CD4-positive, alpha-beta memory T cell (primary cell): ENCODE measurements at regions not wholly inside any gene's neighbourhood (a gene's known extent, or its start where the extent isn't known, plus 50 kb on each side); places are given as distances from the start of the nearest gene placed in this dataset.

Experiments used
- CTCF ChIA-PET: fragments of 350-600 bp; sonication (Branson Sonifier 250); formaldehyde crosslinking; loops from one replicate; lab custom pipeline; 2021; ENCODE audit warnings: inconsistent platforms; ENCODE audit not compliant: partially characterized antibody; lab: Charles Lee
- POLR2A ChIA-PET: fragments of 350-600 bp; sonication (Branson Sonifier 250); formaldehyde crosslinking; loops from one replicate; lab custom pipeline; 2021; ENCODE audit not compliant: partially characterized antibody; lab: Charles Lee
- DNase-seq, 5 donors: peaks; one replicate each; pipeline versions ENCODE4 v3.0.0 to v3.0.0-alpha.2; 2020 to 2022; ENCODE audit warnings: mixed read lengths in 1 of 5
- H3K27ac ChIP-seq: one replicate; pipeline ENCODE4 v1.7.0; 2013; ENCODE audit warnings: low read depth, low read length
- H3K27me3 ChIP-seq: 2 replicates; pipeline ENCODE4 v1.7.0; 2013; ENCODE audit warnings: mild to moderate bottlenecking, low read length, moderate library complexity; ENCODE audit not compliant: insufficient read depth
- H3K36me3 ChIP-seq: 2 replicates; pipeline ENCODE4 v1.7.0; 2013; ENCODE audit warnings: mild to moderate bottlenecking, low read length, moderate library complexity; ENCODE audit not compliant: insufficient read depth
- H3K4me1 ChIP-seq: 2 replicates; pipeline ENCODE4 v1.7.0; 2013; ENCODE audit warnings: mild to moderate bottlenecking, low read length, moderate library complexity; ENCODE audit not compliant: insufficient read depth
- H3K4me3 ChIP-seq, 2 donors: one replicate each; pipeline ENCODE4 v1.7.0; 2013; ENCODE audit warnings: low read length in 2 of 2, mild to moderate bottlenecking in 1 of 2
- H3K9me3 ChIP-seq, 2 donors: one replicate each; pipeline ENCODE4 v1.7.0; 2013; ENCODE audit warnings: low read length in 2 of 2, control low read depth in 1 of 2; ENCODE audit not compliant: control insufficient read depth in 1 of 2
- H3K27ac Mint-ChIP-seq, 7 donors: one replicate each; pipeline ENCODE4 v1.8.0; 2020 to 2021; ENCODE audit warnings: mixed read lengths in 7 of 7, mild to moderate bottlenecking in 6 of 7, inconsistent platforms in 3 of 7, moderate library complexity in 3 of 7
- H3K27me3 Mint-ChIP-seq, 2 donors: one replicate each; pipeline ENCODE4 v1.8.0; 2020 to 2021; ENCODE audit warnings: mixed read lengths in 2 of 2
- H3K36me3 Mint-ChIP-seq, 2 donors: one replicate each; pipeline ENCODE4 v1.8.0; 2020 to 2021; ENCODE audit warnings: mixed read lengths in 2 of 2, inconsistent platforms in 1 of 2, mild to moderate bottlenecking in 1 of 2
- H3K4me1 Mint-ChIP-seq, 4 donors: one replicate each; pipeline ENCODE4 v1.8.0; 2020 to 2021; ENCODE audit warnings: mixed read lengths in 4 of 4, mild to moderate bottlenecking in 1 of 4
- H3K4me3 Mint-ChIP-seq, 8 donors: one replicate each; pipeline ENCODE4 v1.8.0; 2020 to 2021; ENCODE audit warnings: mixed read lengths in 8 of 8, mild to moderate bottlenecking in 7 of 8, moderate library complexity in 6 of 8, inconsistent platforms in 3 of 8
- H3K9me3 Mint-ChIP-seq, 8 donors: one replicate each; pipeline ENCODE4 v1.8.0; 2020 to 2021; ENCODE audit warnings: mixed read lengths in 8 of 8, mild to moderate bottlenecking in 5 of 8, inconsistent platforms in 3 of 8, moderate library complexity in 1 of 8
- intact Hi-C: fragments of 100-400 bp; cut with micrococcal nuclease; formaldehyde crosslinking; loops from one replicate; pipeline ENCODE4 v1.15.1; 2023

GRCh38 chr12:46082490-46083200 lies 92.3 kb upstream of the SCAF11 start:
- H3K9me3 ChIP-seq = peaks cover 0 to 4% of the 10 kb centered on the region in 2 donors
- ChIA-PET POLR2A (no interaction called here), CTCF (interaction anchor here (1.0 to 2.2 kb wide), 2 partner anchors 9 to 12 kb away, joined by 5 read pairs; no protein-coding TSS in a partner anchor)

GRCh38 chr12:46073321-46073720 lies 82.9 kb upstream of the SCAF11 start:
- Mint-ChIP-seq H3K4me1 (peaks cover 0 to 5% (median 2%) of the 10 kb centered on the region in 4 donors), H3K36me3 (peaks cover 0 to 2% of the 10 kb centered on the region in 2 donors), H3K27me3 (peaks cover 3 to 5% of the 10 kb centered on the region in 2 donors), H3K4me3 (no peak overlapping the region), H3K27ac (no peak overlapping the region), H3K9me3 (peaks cover 0 to 11% (median 9%) of the 10 kb centered on the region in 8 donors)
- H3K27ac ChIP-seq = no peak overlapping the region
- no peak for DNase-seq
- no peaks in the 10 kb centered on the region for H3K36me3 ChIP-seq
- intact Hi-C loops = no loop called here
- H3K9me3 ChIP-seq = peaks cover 0 to 2% of the 10 kb centered on the region in 2 donors
- no peak overlapping the region for H3K4me3 ChIP-seq
- H3K27me3 ChIP-seq = no peaks in the 10 kb centered on the region
- no peaks in the 10 kb centered on the region for H3K4me1 ChIP-seq
- CTCF ChIA-PET = interaction anchor here (0.9 to 1.4 kb wide), 7 partner anchors 10 to 948 kb away, joined by 3 to 5 read pairs (median 3); no protein-coding TSS in a partner anchor
- POLR2A ChIA-PET = no interaction called here

More at GRCh38 chr12:46082490-46083200, 92.3 kb upstream of the SCAF11 start:
- Histone ChIP-seq H3K4me1 (no peaks in the 10 kb centered on the region), H3K27me3 (no peaks in the 10 kb centered on the region), H3K4me3 (no peak overlapping the region), H3K27ac (no peak overlapping the region), H3K36me3 (no peaks in the 10 kb centered on the region)
- intact Hi-C loops = no loop called here
- Mint-ChIP-seq H3K9me3 (peaks cover 0 to 34% (median 16%) of the 10 kb centered on the region in 8 donors), H3K4me3 (no peak overlapping the region), H3K4me1 (no peaks in the 10 kb centered on the region), H3K36me3 (peaks cover 0 to 4% of the 10 kb centered on the region in 2 donors), H3K27ac (no peak overlapping the region), H3K27me3 (peaks cover 4 to 7% of the 10 kb centered on the region in 2 donors)
- DNase-seq = no peak

GRCh38 chr12:46071769-46072624 lies 81.6 kb upstream of the SCAF11 start:
- Histone ChIP-seq H3K27ac (no peak overlapping the region), H3K36me3 (no peaks in the 10 kb centered on the region), H3K4me1 (no peaks in the 10 kb centered on the region), H3K9me3 (no peaks in the 10 kb centered on the region), H3K27me3 (no peaks in the 10 kb centered on the region), H3K4me3 (no peak overlapping the region)
- DNase-seq = peak; percentile 42 to 68 (median 48)
- Mint-ChIP-seq H3K4me3 (no peak overlapping the region), H3K9me3 (no peaks in the 10 kb centered on the region), H3K27me3 (peaks cover 3 to 5% of the 10 kb centered on the region in 2 donors), H3K27ac (peak overlapping the region in 2 of 7 donors; percentile 2 to 15), H3K4me1 (peaks cover 0 to 5% (median 2%) of the 10 kb centered on the region in 4 donors), H3K36me3 (no peaks in the 10 kb centered on the region)
- POLR2A ChIA-PET = no interaction called here
- intact Hi-C loops = loop anchor here (1.0 kb wide), 2 partner anchors 82 to 231 kb away; partner anchors contain the start of gene SCAF11
- CTCF ChIA-PET = interaction anchor here (0.6 to 2.8 kb wide), 11 partner anchors 9 to 952 kb away, joined by 3 to 13 read pairs (median 4); partner anchors contain the start of gene SCAF11

GRCh38 chr12:46071335-46071734 lies 81.0 kb upstream of the SCAF11 start:
- no peak overlapping the region for H3K4me3 Mint-ChIP-seq
- H3K27ac Mint-ChIP-seq = no peak overlapping the region
- Histone ChIP-seq H3K36me3 (no peaks in the 10 kb centered on the region), H3K4me1 (no peaks in the 10 kb centered on the region), H3K4me3 (no peak overlapping the region), H3K27ac (no peak overlapping the region), H3K9me3 (no peaks in the 10 kb centered on the region), H3K27me3 (no peaks in the 10 kb centered on the region)
- H3K36me3 Mint-ChIP-seq = no peaks in the 10 kb centered on the region
- DNase-seq = no peak
- CTCF ChIA-PET = interaction anchor here (1.0 to 2.8 kb wide), 11 partner anchors 9 to 952 kb away, joined by 3 to 13 read pairs (median 4); no protein-coding TSS in a partner anchor
- peaks cover 3 to 5% of the 10 kb centered on the region in 2 donors for H3K27me3 Mint-ChIP-seq
- H3K9me3 Mint-ChIP-seq = no peaks in the 10 kb centered on the region
- POLR2A ChIA-PET = no interaction called here
- intact Hi-C loops = no loop called here
- H3K4me1 Mint-ChIP-seq = peaks cover 0 to 5% (median 2%) of the 10 kb centered on the region in 4 donors

- Histone ChIP-seq H3K27ac (no peak overlapping the region), H3K9me3 (no peaks in the 10 kb centered on the region), H3K4me1 (no peaks in the 10 kb centered on the region), H3K36me3 (no peaks in the 10 kb centered on the region), H3K27me3 (no peaks in the 10 kb centered on the region), H3K4me3 (no peak overlapping the region)
- Mint-ChIP-seq H3K27me3 (no peaks in the 10 kb centered on the region), H3K4me3 (no peak overlapping the region), H3K27ac (no peak overlapping the region), H3K9me3 (no peaks in the 10 kb centered on the region), H3K36me3 (no peaks in the 10 kb centered on the region), H3K4me1 (peaks cover 0 to 4% (median 2%) of the 10 kb centered on the region in 4 donors)
- intact Hi-C loops = no loop called here
- DNase-seq = no peak
- ChIA-PET CTCF (no interaction called here), POLR2A (interaction anchor here (0.7 kb wide), 1 partner anchor 711 kb away, joined by 3 read pairs; no protein-coding TSS in a partner anchor)
Measured at GRCh38 chr12:46067094-46067493, 76.7 kb upstream of the SCAF11 start.

GRCh38 chr12:46065412-46066166 lies 75.2 kb upstream of the SCAF11 start:
- Mint-ChIP-seq H3K36me3 (no peaks in the 10 kb centered on the region), H3K9me3 (no peaks in the 10 kb centered on the region), H3K4me3 (no peak overlapping the region), H3K27ac (no peak overlapping the region), H3K4me1 (peaks cover 0 to 4% (median 0%) of the 10 kb centered on the region in 4 donors), H3K27me3 (no peaks in the 10 kb centered on the region)
- Histone ChIP-seq H3K9me3 (no peaks in the 10 kb centered on the region), H3K4me3 (no peak overlapping the region), H3K36me3 (no peaks in the 10 kb centered on the region), H3K27me3 (no peaks in the 10 kb centered on the region), H3K4me1 (no peaks in the 10 kb centered on the region), H3K27ac (no peak overlapping the region)
- CTCF ChIA-PET = no interaction called here
- POLR2A ChIA-PET = no interaction called here
- intact Hi-C loops = no loop called here
- no peak for DNase-seq
